A204.1 (cell line): ENCODE measurements at regions not wholly inside any gene's neighbourhood (a gene's known extent, or its start where the extent isn't known, plus 50 kb on each side); places are given as distances from the start of the nearest gene placed in this dataset.
"Not testable (repeated sequence)": the region's sequence is repeated elsewhere in the genome, so short reads cannot be mapped to it uniquely, and the experiment has no call there.

Experiments used
- FAIRE-seq: peaks from 2 replicates; lab custom pipeline; 2012; peaks lifted over from hg19 to GRCh38; lab: Jason Lieb, UNC

DNA sequence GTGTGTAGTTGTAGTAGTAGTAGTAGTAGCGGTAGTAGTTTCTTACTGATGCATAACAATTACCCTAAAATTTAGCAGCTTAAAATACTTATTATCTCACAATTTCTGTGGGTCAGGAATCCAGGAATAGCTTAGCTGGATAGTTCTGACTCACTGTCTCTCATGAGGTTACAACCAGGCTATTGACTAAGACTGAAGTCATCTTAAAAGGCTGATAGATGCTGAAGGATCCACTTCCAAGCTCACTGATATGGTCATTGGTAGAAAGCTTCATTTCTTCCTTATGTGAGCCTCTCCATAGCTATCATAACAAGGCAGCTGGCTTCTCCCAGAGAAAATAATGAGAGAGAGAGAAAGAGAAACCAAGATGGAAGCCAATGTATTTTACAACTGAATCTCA, 147.5 kb upstream of the FBXL17 start:
- FAIRE-seq, result no peak

DNA sequence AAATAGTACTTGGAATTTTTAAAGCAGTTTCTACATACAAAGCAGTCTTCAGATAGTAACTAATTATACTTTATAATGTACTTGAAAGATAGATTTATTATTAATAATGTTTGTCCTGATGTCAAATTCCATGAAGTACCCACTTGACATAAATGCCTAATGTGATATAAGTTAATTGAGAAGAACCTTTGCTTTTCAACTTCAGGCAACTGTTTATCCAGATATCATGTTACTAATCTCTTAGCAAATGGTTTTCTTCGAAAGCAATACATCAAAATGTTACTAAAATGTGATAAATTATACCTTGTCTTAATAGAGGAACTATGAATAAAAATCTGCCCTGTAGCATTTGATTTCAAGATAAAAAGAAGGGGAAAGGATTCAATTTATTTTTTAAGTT, 146.8 kb upstream of the FBXL17 start:
- FAIRE-seq, result no peak

DNA sequence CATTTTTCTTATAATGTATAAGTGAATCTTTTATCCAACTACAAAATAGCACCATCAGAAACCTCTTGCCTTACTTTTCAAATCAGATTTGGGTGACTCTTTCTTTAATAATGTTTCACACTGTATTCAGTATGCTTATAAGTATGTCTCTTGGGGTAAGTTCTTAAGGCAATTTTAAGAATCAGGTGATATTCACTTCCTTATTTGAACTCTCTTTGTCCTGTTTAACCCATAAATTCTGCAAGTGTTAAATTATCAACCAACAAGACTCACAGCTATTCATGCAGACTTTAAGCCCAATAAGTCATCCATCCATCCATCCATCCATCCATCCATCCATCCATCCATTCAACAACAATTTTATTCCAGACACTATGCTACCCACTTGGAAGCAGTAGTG, 142.7 kb upstream of the FBXL17 start:
- FAIRE-seq, result no peak

DNA sequence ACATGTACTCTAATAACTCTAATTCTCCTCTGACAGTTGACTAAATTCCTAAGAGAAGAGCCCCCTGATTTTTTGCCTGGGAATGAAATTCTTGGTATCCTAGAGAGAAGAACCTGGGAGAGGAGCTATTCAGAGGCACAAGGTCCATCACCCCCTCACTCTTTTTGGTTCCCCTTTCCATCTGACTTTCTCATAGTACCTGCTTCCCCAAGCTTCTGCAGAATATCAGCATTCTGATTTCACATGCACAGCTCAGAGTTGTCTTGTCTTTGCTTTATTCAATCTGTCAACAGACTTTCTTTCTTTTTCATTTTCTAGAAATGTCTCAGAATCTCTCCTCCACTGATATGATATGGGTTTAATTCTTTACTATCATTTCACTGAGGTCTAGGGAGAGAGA, 141.5 kb upstream of the FBXL17 start:
- FAIRE-seq, result no peak

DNA sequence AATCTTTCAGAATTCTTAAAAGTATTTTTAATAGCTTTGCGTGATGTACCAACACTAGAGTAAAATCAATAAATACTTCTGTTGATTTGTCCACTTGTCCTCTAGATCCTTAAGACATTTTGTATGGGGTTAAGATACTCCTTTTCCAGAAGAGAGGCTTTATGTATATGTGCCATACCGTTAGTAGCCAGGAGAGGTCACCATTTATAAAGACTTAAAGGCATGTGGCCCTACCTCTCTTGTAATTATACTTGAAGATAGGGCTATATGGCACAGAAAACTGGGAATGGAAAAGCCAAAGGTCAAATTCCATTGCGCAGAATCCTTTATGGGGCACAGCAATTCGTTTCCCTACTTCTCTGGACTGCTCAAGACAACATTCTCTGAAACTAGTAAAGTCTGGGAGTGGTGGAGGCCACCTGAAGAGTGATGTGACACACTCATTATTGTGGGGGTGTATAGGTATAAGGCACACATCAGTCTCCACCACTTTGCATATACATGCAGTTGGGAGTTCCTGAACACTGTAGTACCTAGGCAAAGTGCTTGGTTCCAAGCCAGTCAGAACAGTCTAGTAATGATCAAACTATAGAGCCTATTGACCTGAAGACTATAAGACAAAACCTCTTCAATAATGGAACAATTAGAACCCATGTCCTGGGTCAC, 140.1 kb upstream of the FBXL17 start:
- FAIRE-seq, result peak; percentile 93

DNA sequence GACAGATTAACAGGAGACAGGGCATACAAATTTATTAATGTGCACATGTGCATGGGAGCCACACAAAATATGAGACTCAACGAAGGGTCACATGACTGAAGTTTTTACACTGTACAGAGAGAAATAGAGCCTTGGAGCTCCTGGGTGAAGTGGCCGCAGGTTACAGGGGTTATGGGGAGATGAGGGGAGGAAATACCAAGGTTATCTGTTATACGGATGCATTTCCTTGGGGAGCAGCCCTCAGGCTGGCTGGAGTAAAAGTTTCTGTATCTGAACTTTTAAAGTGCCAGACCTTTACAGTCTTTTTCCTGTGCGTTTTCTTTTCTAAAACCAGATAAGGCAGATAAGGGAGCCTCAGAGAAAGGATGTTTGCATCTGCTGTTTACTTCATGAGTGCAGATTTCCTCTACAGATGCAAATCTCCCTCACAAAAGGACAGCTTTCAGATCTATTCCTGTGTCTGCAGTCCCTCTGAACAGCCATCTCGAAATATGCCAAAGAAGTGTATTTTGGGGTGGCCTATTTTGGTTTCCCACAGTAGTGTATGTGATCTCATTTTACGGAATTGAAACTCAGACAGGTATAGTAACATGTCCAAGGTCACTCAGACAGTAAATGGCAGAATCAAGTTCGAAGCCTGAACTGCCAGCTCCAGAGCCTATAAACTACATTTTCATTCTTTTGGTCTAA, 139.3 kb upstream of the FBXL17 start:
- no peak for FAIRE-seq

DNA sequence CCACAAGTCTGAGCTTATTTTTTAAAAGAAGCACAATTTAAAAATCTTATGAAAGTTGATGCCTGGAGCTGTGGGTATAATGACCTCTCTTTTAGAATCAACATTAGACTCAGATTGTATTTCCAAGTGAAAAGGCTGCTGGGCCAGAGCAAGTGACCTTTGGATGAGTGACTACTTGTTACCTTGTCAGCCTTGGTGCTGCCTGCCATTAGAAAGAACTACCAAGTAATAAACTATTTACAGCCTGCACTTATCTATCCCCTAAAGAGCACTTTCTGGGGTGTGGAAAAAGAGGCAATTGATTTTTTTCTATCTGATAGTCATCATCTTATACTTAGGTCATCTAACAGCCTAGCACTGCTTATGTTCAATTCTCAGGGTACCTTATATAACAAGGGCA, 134.9 kb upstream of the FBXL17 start:
- no peak for FAIRE-seq

DNA sequence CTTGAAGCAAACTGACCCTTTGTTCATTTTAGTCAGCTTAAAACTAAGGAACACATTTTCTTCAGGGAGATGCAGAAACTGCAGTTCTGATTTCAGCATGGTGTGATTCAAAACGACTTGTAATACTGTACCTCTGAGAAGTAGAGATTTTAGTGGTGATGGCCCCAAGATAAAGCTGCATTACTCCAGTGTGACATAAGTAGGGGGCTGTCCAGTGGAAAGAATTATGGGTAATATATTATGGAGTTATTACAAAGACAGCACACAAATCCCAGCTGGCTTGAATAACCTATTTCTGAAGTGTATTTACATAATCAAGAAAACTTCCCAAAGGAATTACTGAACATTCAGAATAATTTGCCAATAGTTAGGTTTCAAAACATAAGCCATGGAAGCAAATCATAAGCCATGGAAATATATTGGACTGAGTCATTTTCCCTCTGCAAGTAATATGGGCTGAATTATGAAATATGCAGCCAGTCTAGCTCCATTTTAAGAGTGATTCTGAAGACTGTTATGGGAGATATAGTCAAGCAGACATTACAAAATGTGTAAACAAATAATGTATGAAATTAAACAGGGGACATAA, 133.7 kb upstream of the FBXL17 start:
- FAIRE-seq, result no peak

DNA sequence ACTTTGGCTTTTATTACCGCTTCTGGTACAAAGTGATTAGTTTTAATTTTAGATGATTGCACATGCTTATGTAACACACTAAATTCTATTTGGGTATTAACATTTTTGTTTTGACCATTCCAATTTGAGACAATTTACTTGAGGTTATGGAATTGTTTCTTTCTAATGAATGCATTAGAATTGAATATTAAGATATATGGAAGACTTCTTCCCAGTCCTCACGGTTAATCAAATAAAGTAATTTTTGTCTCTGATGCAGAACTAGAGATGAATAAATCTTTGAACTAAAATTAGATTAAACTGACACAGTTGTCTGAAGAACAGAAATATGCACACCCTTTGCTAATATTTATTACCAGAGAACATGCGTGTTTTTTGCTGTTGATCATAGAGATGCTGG, 127.1 kb upstream of the FBXL17 start:
- FAIRE-seq, result no peak

DNA sequence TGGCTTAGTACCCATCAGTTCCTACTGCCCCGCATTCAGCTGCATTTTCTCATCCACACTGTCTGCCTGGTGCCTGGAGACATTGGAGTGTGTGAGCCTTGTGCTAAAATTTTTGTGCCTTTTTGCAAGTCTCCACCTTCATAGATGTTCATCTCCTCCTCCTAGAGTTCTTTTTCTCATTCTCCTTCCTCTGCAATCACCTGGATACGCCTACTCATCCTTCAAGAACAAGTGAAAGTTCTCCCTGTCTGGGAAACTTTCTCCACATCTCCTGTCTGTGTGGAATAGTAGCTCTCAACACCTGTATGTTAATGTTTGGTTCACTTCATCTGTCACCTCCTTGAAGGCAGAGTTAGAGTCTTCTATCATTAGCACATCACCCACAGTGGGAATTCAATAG, 125.7 kb upstream of the FBXL17 start:
- FAIRE-seq, result no peak

DNA sequence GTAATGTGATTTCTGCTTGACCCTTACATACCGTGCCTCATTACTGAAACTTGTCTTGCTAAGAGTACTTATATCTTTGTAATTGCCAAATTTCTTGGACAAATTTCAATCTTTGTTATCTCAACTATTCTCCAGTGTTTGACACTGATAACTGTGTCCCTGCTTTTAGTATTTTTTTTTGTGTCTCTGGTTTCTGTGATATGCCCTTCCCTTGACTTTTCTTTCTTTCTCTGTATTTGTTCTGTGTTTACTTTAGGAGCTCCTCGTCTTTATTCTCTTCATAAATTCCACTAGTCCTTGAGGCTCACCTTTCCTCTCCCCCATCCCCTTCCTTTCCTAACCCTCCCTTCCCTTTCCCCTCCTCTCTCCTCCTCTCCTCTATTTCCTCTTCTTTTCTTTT, 123.7 kb upstream of the FBXL17 start:
- no peak for FAIRE-seq

DNA sequence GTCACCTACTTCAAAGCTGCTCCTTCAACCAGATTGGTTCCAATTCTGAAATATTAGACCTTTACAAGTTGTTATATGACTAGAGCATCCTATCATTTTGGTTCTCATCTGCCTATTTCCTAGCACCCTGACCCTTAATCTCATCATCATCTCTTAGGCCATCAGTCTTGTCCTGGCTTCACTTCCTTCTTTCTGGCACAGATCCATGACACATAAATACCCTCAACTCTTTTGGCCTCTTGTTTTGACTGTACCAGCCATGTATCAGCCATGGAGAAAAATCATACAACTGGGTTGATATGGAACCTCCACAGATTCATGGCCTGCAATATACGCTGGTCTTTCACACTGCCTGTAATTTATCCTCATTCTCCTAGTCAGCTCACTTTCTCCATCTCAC, 123.1 kb upstream of the FBXL17 start:
- FAIRE-seq, result no peak

DNA sequence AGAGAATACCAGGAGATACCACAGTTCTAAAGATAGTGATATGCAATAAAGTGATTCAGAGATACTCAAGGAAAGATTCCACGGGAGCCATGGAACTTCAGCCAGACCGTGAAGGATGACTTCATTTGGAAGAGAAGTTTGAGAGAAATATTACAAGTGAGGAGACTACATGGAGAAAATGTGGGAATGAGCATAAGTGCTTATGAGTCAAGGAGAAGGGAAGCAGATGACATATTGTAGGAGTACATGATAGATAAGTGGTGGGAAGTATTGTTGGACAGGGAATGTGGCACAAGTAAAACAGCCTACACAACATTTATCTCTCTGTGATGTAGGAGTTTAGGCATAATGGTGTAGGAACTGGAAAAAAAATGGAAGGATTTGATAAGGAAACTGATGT, 122.1 kb upstream of the FBXL17 start:
- FAIRE-seq, result no peak

DNA sequence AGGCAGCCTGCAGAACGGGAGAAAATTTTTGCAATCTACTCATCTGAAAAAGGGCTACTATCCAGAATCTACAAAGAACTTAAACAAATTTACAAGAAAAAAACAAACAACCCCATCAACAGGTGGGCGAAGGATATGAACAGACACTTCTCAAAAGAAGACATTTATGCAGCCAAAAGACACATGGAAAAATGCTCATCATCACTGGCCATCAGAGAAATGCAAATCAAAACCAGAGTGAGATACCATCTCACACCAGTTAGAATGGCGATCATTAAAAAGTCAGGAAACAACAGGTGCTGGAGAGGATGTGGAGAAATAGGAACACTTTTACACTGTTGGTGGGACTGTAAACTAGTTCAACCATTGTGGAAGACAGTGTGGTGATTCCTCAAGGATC, 113.7 kb upstream of the FBXL17 start:
- not testable (repeated sequence) for FAIRE-seq

DNA sequence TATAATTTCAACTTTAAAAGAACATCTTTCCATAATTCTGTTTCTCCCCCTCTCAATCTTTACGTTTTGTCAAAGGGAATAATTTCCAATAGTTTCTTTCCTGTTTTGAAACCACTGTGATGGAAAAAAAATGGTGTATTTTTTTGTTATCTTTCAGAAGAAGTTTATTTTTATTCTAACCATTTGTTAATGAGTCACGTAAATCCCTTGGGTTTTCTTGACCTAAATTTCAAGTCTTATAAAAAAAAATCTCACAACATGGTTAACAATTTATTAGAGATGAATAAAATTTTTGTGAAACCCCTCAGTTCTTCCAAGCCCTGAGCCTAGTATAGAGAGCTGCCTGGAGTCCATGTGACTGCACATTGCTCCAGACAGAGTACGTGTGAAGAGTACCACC, 106.1 kb upstream of the FBXL17 start:
- FAIRE-seq, result no peak

DNA sequence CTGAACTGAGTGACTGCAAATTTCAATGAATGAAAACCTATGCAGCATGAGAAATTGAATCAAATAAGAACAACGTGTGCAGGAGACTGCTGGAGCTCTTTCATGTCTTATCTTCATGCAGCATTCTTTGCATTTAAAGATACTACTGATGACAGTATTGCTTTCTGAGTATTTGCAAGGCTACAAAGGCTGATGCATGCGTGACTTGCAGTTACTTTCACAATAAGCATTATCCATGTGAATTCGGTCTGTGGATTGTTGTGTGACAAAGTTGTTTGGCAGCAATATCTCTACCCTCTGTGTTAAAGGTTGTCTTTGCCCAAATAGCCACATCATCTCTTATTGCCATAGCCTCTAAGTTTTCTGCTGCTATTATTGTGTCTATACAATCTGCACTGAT, 102.1 kb upstream of the FBXL17 start:
- FAIRE-seq, result no peak

DNA sequence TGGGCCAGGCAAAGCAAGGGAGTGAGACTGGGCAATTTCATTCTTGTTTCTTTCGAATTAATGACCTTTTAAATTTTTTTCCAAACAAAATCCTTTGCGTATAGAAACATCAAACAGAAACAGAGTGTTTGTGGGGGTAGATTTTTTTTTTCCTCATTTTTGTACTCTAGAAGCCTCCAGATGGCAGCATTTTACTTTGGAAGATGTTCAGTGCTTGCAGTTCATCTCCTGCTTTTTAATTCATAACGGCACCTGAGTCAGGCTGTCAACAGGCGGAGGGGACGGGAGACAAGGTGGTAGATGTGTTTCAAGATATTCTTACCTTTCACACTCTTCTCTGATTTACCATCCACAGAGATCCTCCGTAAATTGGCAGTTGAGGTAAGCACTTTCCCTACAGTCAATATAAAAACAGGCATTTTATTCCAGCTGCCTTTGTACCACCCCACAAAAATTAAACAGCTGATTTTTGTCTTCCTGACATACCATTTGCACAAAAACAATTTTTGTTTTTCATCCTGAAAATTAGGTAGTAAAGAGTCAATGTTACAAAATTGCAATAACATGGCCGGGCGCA, 99.5 kb upstream of the FBXL17 start:
- peak; percentile 81 for FAIRE-seq

DNA sequence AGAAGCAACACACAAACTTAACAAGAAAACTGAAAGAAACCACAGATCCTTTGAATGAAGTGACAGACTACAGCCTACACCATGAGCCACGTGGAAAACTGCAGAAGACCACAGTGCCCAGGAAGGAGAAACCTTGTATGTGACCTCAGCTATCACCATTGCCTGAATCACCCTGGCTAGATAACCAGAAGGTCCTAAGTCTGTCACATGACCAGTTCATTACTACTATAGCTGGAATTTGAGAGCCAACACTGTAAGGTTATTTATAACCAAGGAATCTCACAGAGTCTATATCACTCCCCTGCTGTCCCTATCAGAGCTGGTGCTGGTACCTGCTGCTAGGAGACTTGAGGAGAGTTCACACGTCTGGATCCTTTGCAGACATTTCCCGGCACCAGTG, 90.3 kb upstream of the FBXL17 start:
- FAIRE-seq, result no peak

DNA sequence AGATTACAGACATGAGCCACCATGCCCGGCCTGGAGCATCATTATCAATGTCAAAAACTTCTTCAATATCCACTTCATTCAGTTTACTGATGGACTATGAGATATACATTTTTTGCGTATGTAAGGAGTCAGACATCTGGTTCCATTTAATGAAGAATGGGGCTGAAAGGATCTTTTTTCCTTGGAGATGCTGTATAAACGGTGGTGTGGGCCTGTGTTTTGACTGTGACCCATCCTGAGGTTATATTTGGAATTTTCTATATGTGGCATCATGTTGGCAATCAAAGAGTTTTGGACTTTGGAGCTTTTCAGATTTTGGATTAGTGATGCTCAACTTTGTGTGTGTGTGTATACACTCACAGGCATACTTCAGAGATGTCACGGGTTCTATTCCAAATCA, 85.7 kb upstream of the FBXL17 start:
- no peak for FAIRE-seq

DNA sequence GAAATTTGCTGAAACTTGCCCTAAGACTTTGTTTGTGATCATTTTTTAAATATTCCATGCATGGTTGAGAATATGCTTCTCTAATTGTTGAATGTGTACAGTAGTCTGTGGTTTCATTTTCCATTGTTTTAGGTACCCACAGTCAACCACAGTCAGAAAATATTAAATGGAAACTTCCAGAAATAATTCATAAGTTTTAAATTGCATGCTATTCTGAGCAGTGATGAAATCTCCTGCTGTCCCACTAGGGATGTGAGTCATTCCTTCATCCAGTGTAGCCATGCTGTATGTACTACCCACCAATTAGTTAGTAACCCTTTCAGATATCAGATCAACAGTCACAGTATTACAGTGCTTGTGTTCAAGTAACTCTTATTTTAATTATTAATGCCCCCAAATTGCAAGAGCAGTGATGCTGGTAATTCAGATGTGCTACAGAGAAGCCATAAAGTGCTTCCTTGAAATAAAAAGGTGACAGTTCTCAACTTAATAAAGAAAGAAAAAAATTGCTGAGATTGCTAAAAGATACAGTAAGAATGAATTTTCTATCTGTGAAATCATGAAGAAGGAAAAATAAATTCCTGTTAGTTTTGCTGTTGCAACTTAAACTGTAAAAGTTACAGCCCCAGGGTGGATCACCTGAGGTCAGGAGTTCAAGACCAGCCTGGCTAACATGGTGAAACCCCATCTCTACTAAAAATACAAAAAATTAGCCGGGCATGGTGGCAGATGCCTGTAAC, 79.9 kb upstream of the FBXL17 start:
- no peak for FAIRE-seq

DNA sequence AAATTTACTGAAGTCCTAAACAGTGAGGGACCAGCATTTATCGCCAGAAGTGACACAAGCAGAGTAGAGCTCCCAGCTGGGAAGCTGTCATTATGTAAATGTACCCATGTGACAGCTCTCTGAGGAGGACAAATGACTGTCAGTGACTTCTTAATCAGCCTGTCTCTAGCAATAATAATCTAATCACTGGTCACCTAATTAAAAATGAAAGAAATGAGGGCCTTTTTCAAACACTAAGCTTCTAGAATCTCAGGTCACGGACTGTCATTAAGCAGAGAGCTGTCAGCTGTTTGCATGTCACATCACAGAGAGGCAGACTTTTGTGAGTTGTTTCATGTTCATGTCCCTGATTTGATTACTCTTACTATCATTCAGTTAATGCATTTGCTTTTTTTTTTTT, 77.9 kb upstream of the FBXL17 start:
- FAIRE-seq, result no peak

DNA sequence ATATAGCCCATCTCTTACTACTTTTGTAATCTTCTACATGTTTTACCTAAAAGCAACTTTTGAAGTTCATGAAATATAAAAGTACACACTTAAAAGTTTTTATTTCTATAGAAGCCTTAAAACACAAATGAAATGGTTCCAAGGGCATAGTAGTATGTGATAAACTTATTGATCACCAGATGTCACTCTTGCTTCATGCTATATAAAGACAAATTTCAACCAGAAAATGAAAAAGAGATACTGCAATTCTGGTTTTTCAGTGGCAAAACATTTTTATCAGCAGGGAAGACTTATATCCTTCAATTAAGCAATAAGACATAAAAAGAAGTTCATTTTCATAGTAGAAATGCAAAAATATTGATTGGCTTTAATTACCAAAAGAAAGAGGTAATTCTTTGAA, 69.4 kb upstream of the FBXL17 start:
- FAIRE-seq, result no peak

DNA sequence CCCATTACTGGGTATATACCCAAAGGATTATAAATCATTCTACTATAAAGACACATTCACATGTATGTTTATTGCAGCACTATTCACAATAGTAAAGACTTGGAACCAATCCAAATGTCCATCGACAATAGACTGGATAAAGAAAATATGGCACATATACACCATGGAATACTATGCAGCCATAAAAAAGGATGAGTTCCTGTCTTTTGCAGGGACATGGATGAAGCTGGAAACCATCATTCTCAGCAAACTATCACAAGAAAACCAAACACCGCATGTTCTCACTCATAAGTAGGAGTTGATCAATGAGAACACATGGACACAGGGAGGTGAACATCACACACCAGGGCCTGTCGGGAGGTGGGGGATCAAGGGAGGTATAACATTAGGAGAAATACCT, 62.2 kb upstream of the FBXL17 start:
- not testable (repeated sequence) for FAIRE-seq
